ENCODE measurements at regions not wholly inside any gene's neighbourhood (a gene's known extent, or its start where the extent isn't known, plus 50 kb on each side); places are given as distances from the start of the nearest gene placed in this dataset.

- no peak for TF ChIP-seq EGR1 (IDR thresholded peaks at IDR 0.05; ENCODE audit: low read depth)
Observed at GRCh38 chr14:49297102-49297501, 289.1 kb downstream of the RPS29 start (continued).

GRCh38 chr14:49294621-49295148 is 291.5 kb downstream of the RPS29 start:
- 0 out of 2 replicates have a peak, but pooled peaks have one; percentile 32 for ATAC-seq
- Histone ChIP-seq H3K27me3 (ENCODE audit: insufficient read depth, low read length) (no peaks in the 10 kb centered on the region), H3K79me2 (ENCODE audit: insufficient read depth, low read length) (no peaks in the 10 kb centered on the region), H3K27ac (ENCODE audit: low read depth, low read length) (no peak overlapping the region), H3K4me1 (ENCODE audit: control insufficient read depth in 1 of 2, insufficient read depth in 2 of 2, low read length in 2 of 2) (no peaks in the 10 kb centered on the region), H3K9me2 (ENCODE audit: insufficient read depth) (no peaks in the 10 kb centered on the region), H2AFZ (ENCODE audit: low read depth, low read length, poor library complexity, severe bottlenecking) (no peak overlapping the region), H3K4me2 (ENCODE audit: low read length) (no peak overlapping the region), H3K9me3 (ENCODE audit: control insufficient read depth in 1 of 2, insufficient read depth in 1 of 2, low read depth in 1 of 2, low read length in 2 of 2) (no peaks in the 10 kb centered on the region), H4K20me1 (ENCODE audit: insufficient read depth) (no peaks in the 10 kb centered on the region; the same call in 1 of the 2 replicates), H3K9ac (ENCODE audit: low read length) (no peak overlapping the region), H3K36me3 (ENCODE audit: control insufficient read depth in 1 of 2, insufficient read depth in 2 of 2, low read length in 2 of 2) (no peaks in the 10 kb centered on the region), H3K4me3 (replicated peaks in 1 of 2; ENCODE audit: low read depth in 1 of 2, low read length in 2 of 2) (no peak overlapping the region)
- ChIA-PET POLR2A (no interaction called here), CTCF (no interaction called here), RAD21 (ENCODE audit: low non-redundant PET in 1 of 2, low total read pairs in 2 of 2, uncharacterized antibody in 2 of 2, unreplicated experiment in 2 of 2) (no interaction called here)
- intact Hi-C loops (cut with micrococcal nuclease) = no loop called here
- no TSS peak for BruUV-seq (replicated peaks)
- DNase-seq (ENCODE audit: low read depth, low spot score) = no peak
- TF ChIP-seq CTCF (IDR thresholded peaks at IDR 0.05 in 2 of 3, conservative IDR thresholded peaks at IDR 0.05 in 1 of 3; ENCODE audit: borderline replicate concordance in 1 of 3, insufficient read depth in 1 of 3, low read depth in 2 of 3, low read length in 2 of 3) = 0 out of 6 replicates have a peak, but pooled peaks of 2 of the 3 experiments have one; percentile 12 to 16
- TF ChIP-seq CEBPB (IDR thresholded peaks at IDR 0.05; ENCODE audit: low read depth) = no peak

- Histone ChIP-seq H3K79me2 (ENCODE audit: insufficient read depth, low read length) (no peaks in the 10 kb centered on the region), H4K20me1 (ENCODE audit: insufficient read depth) (no peaks in the 10 kb centered on the region), H2AFZ (ENCODE audit: low read depth, low read length, poor library complexity, severe bottlenecking) (no peak overlapping the region), H3K9me3 (ENCODE audit: control insufficient read depth in 1 of 2, insufficient read depth in 1 of 2, low read depth in 1 of 2, low read length in 2 of 2) (no peaks in the 10 kb centered on the region), H3K27me3 (ENCODE audit: insufficient read depth, low read length) (0 out of 2 replicates have a peak, but pooled peaks cover 4% of the 10 kb centered on the region), H3K9ac (ENCODE audit: low read length) (no peak overlapping the region), H3K36me3 (ENCODE audit: control insufficient read depth in 1 of 2, insufficient read depth in 2 of 2, low read length in 2 of 2) (no peaks in the 10 kb centered on the region), H3K9me2 (ENCODE audit: insufficient read depth) (no peaks in the 10 kb centered on the region), H3K4me2 (ENCODE audit: low read length) (no peak overlapping the region), H3K4me3 (replicated peaks in 1 of 2; ENCODE audit: low read depth in 1 of 2, low read length in 2 of 2) (no peak overlapping the region), H3K4me1 (ENCODE audit: control insufficient read depth in 1 of 2, insufficient read depth in 2 of 2, low read length in 2 of 2) (no peaks in the 10 kb centered on the region), H3K27ac (ENCODE audit: low read depth, low read length) (no peak overlapping the region)
- intact Hi-C loops (cut with micrococcal nuclease) = no loop called here
- POLR2A ChIA-PET = no interaction called here
- CTCF ChIA-PET = no interaction called here
- DNase-seq (ENCODE audit: low read depth, low spot score) (no peak), ATAC-seq (no peak)
- no TSS peak for BruUV-seq (replicated peaks)
- RAD21 ChIA-PET (ENCODE audit: low non-redundant PET in 1 of 2, low total read pairs in 2 of 2, uncharacterized antibody in 2 of 2, unreplicated experiment in 2 of 2) = no interaction called here
- TF ChIP-seq EZH2phosphoT487 (IDR thresholded peaks at IDR 0.05; ENCODE audit: borderline replicate concordance) = no peak
- no peak for TF ChIP-seq EZH2 (IDR thresholded peaks at IDR 0.05)
- TF ChIP-seq SP1 (IDR thresholded peaks at IDR 0.05; ENCODE audit: low read depth) = no peak
- no peak for TF ChIP-seq SRF (IDR thresholded peaks at IDR 0.05; ENCODE audit: low read depth)
- no peak for TF ChIP-seq POLR2A (IDR thresholded peaks at IDR 0.05; ENCODE audit: borderline replicate concordance, extremely low read depth, insufficient read depth, insufficient read length)
- no peak for TF ChIP-seq MAX (IDR thresholded peaks at IDR 0.05)
- TF ChIP-seq CBX3 (IDR thresholded peaks at IDR 0.05; ENCODE audit: low read depth) = no peak
- no peak for TF ChIP-seq ZNF274 (IDR thresholded peaks at IDR 0.05; ENCODE audit: low read depth, low read length)
- TF ChIP-seq EGR1 (IDR thresholded peaks at IDR 0.05; ENCODE audit: low read depth) = no peak
- TF ChIP-seq ATF3 (IDR thresholded peaks at IDR 0.05) = no peak
- TF ChIP-seq ZFX (IDR thresholded peaks at IDR 0.05) = no peak
- TF ChIP-seq SIN3A (IDR thresholded peaks at IDR 0.05; ENCODE audit: low read depth) = no peak
- TF ChIP-seq POLR2AphosphoS5 (IDR thresholded peaks at IDR 0.05; ENCODE audit: low read depth, low read length) = no peak
- TF ChIP-seq RAD21 (IDR thresholded peaks at IDR 0.05; ENCODE audit: low read depth) = no peak
- no peak for TF ChIP-seq ZBTB33 (IDR thresholded peaks at IDR 0.05; ENCODE audit: extremely low read depth, insufficient replicate concordance, low read length)
Observed at GRCh38 chr14:49287004-49287403, 299.2 kb downstream of the RPS29 start.
